GM19238 (cell line): ENCODE measurements at regions not wholly inside any gene's neighbourhood (a gene's known extent, or its start where the extent isn't known, plus 50 kb on each side); places are given as distances from the start of the nearest gene placed in this dataset.

Experiments
- DNase-seq: peaks from one replicate; pipeline ENCODE4 v3.0.0; 2011; ENCODE audit warnings: low spot score; ENCODE audit not compliant: insufficient read length

DNA sequence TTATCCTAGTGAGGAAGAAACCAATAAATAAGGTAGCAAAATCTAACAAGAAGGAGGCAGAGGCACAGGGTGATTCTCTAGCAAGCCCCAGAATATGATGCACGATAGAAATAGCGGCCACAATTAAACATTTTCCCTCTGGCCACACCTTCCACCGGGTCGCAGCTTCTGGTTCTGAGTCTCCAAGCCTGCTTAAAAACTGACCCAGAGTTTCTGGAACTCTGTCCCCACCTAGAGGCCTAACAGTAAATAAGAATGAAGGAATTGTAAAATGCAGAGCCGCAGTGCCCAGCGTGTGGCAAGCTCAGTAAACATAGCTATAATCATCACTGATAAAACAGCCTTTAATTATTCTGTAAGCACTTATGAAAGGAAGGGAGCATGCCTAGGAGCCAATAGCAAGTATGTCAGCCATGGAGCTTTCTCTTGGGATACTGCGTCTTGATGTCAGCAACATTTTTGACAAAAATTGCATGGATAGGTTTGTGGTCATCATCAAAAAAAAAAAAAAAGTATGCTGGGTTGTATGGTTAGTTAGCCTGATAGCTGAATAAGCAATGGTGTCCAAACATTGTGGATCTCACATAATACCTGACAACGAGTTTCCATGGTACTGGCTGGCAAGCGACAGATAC, 465.5 kb downstream of the DNAH5 start:
- DNase-seq = no peak

DNA sequence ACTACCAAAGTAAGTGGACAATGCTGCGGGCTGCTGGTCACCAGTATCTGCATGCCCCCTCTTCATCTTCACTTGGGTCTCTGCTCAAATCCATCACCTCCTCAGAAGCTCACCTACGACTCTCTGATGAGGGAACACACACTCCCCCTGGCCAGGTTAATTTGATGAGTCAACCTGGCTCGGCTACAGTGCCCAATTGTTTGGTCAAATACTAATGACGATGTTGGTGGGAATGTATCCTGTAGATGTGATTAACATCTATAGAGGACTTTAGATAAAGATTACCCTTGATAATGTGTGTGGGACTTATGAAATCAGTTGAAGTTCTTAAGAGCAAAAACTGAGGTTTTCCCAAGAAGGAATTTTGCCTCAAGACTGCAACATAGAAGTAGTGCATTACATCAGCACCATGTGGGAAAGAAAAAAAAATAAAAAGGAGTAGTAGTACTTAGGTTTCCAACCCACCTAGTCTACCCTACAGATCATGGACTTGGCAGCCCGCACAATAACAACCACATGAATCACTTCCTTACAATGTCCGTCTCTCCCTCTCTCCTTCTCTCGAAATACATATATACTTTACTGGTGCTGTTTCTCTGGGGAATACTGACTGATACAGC, 467.3 kb downstream of the DNAH5 start:
- DNase-seq = no peak

DNA sequence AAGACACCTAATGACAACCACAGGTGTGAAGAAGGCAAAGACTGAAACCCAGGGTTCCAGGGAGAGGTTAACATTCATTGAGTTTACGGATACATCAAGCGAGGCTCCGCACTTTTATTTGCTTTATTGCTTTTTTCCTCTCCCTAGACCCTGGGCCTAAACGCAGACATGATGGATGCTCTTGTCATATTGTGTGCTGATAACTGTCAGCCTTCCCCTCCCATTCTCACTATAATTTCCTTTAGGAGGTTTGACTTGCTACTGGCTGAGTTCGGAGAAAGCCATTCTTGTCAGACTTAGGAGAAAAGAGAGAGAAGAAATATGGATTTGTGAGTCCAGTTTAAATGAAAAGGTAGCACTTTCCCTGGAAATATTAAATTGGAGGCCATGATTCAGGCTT, 471.6 kb downstream of the DNAH5 start:
- no peak for DNase-seq

DNA sequence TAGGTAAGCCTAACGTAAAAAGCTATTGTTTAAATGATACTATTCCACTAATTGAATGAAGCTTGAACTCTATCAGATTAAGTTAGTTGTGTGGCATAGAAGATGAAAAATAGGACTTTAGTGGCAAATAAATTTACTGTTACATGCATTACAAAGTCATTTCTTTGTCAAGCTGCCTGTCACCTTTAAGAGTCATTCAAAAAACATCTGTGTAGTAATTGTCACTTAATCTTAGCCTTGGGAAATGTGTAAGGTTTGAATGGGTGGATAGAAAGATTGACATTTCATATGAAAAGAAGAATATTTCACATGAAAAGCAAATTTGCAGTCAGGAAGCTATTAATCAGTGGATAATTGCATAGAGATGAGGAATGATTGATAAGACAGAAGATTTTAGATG, 473.5 kb downstream of the DNAH5 start:
- no peak for DNase-seq

DNA sequence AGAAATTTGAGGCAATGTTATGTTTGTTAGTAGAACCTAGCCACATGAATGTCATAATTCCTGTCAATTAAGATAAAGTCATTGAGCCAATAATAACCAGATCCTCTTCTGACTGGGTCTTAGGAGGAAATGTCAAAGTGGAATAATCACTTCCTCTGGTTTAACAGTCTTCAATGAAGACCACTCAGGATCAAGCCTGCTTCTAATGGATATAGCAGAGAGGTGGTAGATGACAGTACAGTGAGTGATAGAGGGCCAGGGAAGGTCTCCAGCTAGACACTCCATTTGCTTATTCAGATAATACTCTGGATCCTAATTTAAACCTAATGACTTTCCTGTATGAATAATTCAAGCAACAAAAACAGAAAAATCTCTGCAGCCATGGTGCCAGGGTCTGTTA, 474.2 kb downstream of the DNAH5 start:
- DNase-seq = no peak

DNA sequence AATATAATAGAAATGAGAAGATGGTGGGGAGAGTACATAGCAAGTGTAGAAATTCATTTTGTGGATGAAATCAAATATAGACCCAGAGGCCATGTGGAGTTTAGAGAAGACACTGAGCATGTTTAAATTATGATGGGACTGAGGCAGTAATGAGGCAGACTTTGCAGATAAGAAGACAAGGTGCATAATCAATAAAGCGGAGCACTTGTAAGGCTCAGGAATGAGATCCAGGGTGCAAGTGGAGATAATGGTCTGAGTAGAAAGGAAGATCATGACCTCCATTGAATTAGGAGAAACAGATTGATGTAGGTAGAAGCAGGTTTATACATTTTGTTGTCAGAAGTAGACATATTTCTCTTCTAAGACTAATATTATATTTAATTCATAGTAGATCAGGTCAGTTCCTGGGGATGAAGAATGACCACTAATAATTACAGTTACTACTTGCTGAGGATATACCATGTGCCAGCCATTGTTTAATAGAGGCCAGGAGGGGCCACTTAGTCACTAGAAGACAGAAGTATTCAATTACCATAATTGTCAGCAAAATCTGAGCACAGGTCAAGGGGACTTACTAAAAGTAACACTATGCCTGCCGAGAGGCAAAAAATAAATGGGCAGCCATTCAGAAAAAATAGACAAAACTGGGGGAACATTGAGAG, 479.8 kb downstream of the DNAH5 start:
- DNase-seq = no peak

DNA sequence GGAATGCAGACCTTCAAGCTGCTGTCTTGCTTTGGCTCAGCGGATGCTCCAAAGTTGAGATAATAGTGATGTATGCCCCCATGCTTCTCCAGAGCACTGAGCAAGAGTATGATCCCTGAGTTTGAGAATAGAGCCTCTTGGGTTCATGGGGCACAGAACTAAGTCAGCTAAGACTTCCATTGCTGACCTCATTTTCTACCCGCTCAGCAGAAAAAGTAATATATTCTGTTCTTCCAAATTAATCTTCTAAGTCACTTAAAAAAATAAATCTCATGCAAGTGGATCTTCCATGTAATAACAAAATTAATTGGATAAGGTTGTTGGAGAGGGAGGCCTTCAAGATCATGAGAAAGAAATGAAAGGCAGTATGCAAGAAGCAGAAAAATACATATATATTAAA, 483.9 kb downstream of the DNAH5 start:
- DNase-seq = no peak

DNA sequence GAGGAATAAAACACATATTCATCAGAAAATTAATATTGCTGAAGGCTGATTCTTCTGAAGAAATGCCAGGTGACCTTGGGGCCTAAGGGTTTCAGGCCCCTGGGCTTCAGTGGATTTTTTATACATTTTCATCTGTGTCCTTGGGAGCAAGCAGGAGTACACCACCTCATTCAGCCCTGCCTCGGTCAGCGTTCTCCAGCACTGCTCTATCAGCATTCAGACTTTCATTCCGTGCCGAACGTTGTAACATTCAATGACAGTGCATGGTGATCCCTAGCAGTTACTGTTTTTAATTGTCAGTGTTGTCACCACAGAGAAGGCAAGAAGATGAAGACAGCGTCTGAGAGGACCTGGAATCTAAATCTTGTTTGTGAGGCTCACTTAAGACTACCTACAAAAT, 490.4 kb downstream of the DNAH5 start:
- DNase-seq = no peak

DNA sequence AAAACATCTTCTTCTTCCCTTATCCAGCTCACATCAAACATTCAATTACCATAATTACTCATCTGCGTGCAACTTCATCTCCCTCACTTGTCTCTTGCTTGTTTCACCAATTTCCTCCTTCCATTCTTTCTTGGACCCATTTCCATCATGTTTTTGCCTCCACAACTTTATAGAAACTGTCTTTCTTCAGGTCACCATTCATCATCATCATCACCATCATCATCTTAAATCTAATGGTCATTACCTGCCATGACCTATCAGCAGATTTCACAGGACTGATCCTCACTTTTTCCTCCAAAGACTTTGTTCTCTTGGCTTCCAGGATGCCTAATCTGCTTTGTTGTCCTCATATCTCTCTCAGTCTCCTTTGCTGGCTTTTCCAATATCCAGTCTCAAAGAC, 495.6 kb downstream of the DNAH5 start:
- DNase-seq = no peak

DNA sequence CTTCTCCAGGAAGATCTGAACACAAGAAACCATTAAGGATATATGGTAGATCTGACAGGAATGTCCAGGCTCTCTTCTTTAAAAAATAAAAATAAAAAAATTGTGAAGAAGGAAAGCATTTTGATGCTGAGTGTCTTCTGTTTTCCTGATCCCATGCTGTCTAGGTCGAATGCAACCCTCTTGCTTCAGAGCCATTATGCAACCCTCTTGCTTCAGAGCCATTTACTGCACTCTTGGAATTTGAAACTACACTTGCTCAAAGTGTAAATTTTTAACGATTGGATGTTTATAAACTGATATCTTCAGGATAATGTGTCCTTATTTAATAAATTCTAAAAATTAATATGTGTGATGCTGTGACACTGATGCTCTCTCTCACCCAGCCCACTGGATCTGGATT, 505.1 kb downstream of the DNAH5 start:
- DNase-seq = no peak

DNA sequence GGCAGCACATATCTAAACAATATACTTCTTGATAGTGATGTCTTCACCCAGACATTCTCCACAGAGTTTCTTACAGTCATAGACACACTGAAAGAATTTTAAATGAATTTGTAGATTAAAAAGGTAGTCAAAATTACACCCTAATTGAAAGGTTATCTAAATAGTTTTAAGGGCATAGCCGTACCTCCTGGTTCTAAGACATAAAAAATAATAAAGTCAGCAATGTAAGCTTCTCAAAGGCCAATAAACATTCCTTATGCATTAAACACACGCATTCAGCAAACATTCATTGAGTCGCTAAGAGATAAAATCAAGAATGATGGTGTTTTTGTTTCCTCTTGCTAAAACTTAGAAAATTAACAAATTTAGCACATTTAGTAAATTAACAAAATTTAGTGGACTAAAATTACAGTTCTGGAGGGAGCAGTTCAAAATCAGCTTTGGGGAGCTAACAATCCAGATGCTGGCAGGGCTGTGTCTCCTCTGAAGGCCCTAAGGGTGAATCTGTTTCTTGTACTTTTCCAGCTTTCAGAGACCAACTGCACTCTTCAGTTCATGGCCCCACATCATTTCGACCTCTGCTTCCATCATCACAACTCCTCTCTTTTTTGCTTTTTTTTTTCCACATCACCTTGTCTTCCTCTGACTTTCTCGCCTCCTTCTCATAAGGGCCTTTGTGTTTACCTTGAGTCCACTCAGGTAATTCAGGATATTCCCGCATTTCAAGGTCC, 516.5 kb downstream of the DNAH5 start:
- no peak for DNase-seq

DNA sequence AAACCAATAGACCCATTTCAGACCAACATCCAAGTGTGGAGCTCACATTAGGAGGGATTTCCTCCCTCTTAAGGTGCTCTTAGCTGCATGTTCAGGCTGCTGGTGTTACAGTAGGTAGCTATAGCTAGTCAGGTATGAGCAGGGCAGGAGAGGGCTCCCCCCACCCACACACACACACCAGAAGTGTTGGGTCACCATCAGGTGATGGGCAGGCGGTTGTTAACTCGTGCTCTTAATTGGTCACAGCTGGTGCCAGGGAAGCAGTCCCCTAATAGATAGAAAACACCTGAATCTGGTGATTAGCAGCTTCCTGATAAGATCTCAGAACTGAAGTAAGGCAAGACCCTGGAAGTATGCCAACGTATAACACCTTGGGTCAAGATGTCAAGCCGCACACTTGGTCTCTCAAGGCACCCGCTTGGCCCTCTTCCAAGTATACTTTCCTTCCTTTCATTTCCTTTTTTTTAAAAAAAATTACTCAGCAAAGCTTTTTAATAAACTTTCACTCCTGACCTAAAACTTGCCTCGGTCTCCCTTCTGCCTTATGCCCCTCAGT, 532.4 kb downstream of the DNAH5 start:
- no peak for DNase-seq

DNA sequence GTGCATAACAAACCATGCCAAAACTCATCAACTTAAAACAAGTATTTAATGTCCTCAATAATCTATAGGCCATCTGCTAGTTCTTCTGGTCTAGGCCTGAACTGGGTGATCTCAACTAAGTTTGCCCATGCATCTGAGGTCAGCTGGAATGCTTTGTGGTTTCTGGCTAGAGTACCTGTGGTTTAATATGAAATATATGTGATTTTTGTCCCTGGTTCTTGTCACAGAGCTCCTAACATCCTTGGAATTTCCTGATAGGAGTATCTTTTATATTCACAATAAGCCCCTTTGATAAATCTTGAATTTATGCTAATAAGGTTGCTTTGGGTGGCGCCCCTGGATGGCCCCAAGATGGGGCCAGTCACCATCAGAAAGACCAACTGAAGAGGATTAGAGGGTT, 535.9 kb downstream of the DNAH5 start:
- no peak for DNase-seq

DNA sequence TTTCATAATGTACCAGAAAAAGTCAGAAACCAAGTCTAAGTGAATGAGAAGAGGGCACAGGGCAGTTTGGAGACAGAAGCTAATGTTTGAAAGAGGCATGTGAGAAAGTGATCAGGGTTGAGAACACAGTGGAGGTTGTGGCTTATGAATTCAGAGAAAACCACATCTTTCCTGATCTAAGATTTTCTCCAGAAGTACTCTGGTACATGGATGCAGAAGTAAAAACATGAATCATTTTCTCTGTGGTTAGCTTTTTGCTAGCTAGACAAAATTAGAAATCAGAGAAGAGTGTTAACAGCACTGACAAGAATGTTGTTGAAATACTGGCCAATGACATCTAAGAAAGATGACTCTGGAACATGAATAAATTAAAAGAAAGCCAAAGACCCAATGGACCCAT, 541.1 kb downstream of the DNAH5 start:
- no peak for DNase-seq

DNA sequence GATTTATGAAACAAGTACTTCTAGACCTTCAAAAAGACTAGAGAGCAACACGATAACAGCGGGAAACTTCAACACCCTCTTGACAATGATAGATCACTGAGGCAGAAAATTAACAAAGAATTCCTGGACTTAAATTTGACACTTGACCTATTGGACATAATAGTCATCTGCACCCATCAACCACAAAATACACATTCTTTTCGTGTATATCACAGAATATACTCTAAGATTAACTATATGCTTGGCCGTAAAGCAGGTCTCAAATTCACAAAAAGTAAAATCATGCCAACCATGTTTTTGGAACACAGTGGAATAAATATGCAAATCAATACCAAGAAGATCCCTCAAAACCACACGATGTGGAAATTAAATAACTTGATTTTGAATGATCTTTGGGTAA, 559.4 kb downstream of the DNAH5 start:
- no peak for DNase-seq

DNA sequence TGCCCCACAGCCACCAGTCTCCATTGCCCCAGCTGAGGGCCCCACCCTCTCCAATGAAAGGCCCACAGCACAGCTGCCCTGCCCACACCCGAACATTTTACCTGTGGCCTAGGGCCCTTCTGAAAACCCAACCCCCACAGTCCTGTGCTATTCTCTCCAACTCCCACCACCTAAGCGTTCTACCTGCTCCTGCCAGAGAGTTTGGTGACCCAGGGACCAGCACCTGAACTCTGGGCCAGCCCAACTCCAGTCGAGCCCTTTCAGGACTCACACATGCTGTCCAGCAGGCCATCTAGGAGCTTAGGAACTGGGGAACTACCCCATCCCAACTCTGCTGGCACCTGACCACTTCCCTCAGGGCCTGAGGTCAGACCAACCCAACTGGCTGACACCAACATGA, 562.3 kb downstream of the DNAH5 start:
- DNase-seq = no peak

DNA sequence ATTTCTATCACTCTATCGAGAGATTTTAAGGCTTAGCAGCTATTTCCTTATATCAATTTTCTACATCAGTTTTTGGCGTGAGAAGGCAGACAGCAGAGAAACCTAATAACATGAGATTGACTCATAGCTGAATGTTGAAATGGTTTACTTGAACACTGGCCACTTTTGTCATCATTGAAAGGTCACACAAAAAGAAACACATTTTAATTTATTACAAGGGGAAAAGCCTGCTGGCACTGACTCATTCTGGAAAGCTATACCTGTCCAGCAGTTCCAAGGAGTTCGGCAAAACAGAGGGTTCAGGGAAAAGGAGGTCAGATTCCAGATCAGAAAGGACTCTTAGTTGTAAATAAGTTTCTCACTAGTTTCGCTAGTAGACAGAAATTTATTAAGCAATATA, 566.4 kb downstream of the DNAH5 start:
- DNase-seq = no peak

DNA sequence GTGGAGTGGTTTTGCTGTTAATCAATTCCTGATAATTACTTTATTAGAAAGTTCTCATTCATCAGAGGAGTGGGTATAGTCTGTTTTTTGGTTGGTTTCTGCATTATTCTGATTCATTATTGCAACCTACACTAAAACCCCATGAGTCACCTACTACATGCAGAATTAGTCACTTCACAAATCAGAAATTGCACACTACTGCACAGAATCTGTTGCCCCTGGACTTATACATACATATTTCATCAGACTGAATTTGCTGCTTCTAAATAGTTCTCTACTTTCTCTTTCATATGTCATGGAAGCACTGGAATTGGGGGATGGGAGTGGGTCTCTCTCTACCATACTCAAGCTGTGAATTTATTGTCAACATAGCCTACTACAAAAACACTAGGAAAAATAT, 585.1 kb downstream of the DNAH5 start:
- no peak for DNase-seq

DNA sequence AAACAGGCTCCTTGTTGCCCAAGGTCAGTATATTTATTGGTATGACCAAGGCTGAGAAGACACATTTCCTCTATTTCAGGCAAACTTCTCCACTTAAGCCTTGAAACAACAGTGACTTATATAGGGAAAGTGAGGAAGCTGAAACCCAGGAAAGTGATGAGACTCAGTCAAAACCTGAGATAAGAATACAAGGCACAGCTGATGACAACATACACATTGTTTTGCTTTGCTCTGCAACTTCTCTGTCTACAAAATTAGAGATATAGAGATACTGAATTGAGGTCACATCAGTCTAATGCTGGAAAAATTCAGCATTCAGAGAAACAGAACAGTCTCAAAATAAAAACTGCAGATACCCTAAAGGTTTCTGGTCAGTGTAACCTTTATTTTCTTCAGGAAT, 586.1 kb downstream of the DNAH5 start:
- no peak for DNase-seq

DNA sequence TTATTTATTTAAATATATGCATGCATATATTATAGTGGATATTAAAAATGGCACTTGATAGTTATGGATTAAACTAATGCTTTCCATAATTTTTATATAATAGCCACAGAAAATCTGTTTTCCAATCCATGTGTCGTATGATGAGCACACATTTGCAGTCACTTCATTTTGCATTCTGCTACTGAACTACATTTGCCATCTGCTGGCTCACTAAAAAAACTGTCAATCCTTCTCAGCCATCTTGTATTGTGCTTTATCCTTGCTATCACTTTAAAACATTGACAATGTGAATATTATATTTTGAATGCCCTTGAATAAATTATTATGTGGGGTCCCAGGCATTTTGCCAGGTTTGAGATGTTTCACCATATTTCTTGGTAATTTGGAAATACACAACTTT, 586.6 kb downstream of the DNAH5 start:
- no peak for DNase-seq

DNA sequence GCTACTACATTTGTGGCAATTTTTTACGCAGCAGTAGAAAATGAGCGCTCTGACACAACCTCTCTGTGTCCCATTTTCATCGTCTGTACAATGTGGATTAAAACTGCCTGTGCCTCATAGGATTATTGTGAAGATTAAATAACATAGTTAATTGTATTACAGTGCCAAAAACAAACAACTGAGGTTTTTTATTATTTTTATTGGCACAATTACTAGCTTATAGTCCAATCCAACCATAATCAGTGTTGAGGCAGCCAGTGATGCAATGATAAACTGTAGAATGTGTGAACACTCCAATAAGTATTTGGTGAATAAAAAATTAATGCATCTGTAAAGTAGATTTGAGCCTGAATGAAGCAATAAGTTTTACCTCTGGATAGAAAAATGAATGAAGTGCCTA, 588.3 kb downstream of the DNAH5 start:
- no peak for DNase-seq

DNA sequence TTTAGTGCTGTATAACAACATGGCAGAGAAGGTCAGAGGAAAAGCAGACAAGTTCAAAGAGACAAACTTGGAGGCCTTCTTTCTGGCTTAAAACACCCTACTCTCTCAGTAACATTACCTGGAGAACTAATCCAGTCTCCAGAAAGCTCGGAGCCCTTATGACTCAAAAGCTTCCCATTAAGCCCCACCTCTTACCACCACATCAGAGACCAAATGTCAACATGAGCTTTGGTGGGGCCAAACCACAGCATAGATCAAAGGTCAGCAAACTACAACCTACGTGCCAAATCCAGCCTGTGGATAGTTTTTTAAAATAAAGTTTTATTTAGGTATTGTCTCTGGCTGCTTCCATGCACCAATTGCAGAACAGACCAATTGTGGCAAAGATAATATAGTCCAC, 589.9 kb downstream of the DNAH5 start:
- no peak for DNase-seq
